MM.1S (cell line): ENCODE measurements at regions not wholly inside any gene's neighbourhood (a gene's known extent, or its start where the extent isn't known, plus 50 kb on each side); places are given as distances from the start of the nearest gene placed in this dataset.

Source experiments
- DNase-seq: peaks from one replicate; pipeline ENCODE4 v3.0.0-alpha.2; 2015
- H2AFZ ChIP-seq: fragments of 300-600 bp; sonication (generic); 2 replicates; pipeline ENCODE4 v1.6.0; 2016; ENCODE audit warnings: antibody characterized with exemption, low read length
- H3F3A ChIP-seq: fragments of 300-600 bp; sonication (generic); 2 replicates; pipeline ENCODE4 v1.6.1; 2016; ENCODE audit warnings: mild to moderate bottlenecking, antibody characterized with exemption, low read length, moderate library complexity, mixed read lengths; ENCODE audit not compliant: insufficient read depth
- H3K27ac ChIP-seq: fragments of 300-600 bp; sonication (generic); 2 replicates; pipeline ENCODE4 v1.5.1; 2016; ENCODE audit warnings: mild to moderate bottlenecking, low read length
- H3K27me3 ChIP-seq: fragments of 300-600 bp; sonication (generic); replicated peaks from 2 replicates; pipeline ENCODE4 v1.6.0; 2016; ENCODE audit warnings: low read length; ENCODE audit not compliant: insufficient read depth
- H3K36me3 ChIP-seq: fragments of 300-600 bp; sonication (generic); replicated peaks from 2 replicates; pipeline ENCODE4 v1.6.1; 2016; ENCODE audit warnings: mild to moderate bottlenecking, low read length, mixed read lengths; ENCODE audit not compliant: insufficient read depth
- H3K4me1 ChIP-seq: fragments of 300-600 bp; sonication (generic); 2 replicates; pipeline ENCODE4 v1.6.1; 2016; ENCODE audit warnings: low read length, mixed read lengths
- H3K4me2 ChIP-seq: fragments of 300-600 bp; sonication (generic); 2 replicates; pipeline ENCODE4 v1.6.0; 2016; ENCODE audit warnings: low read depth, low read length
- H3K4me3 ChIP-seq: fragments of 300-600 bp; sonication (generic); 2 replicates; pipeline ENCODE4 v1.5.1; 2016; ENCODE audit warnings: low read length, mixed read lengths
- H3K79me2 ChIP-seq: fragments of 300-600 bp; sonication (generic); 2 replicates; pipeline ENCODE4 v1.6.1; 2016; ENCODE audit warnings: mixed run types, low read length, mixed read lengths
- H3K9ac ChIP-seq: fragments of 300-600 bp; sonication (generic); 2 replicates; pipeline ENCODE4 v1.6.1; 2016; ENCODE audit warnings: low read length, mixed read lengths
- H3K9me2 ChIP-seq: fragments of 300-600 bp; sonication (generic); replicated peaks from 2 replicates; pipeline ENCODE4 v1.6.1; 2016; ENCODE audit warnings: mild to moderate bottlenecking, low read length, mixed read lengths; ENCODE audit not compliant: insufficient read depth
- H3K9me3 ChIP-seq: fragments of 300-600 bp; sonication (generic); replicated peaks from 2 replicates; pipeline ENCODE4 v1.6.1; 2016; ENCODE audit warnings: mild to moderate bottlenecking, low read length, mixed read lengths; ENCODE audit not compliant: insufficient read depth
- H4K20me1 ChIP-seq: fragments of 300-600 bp; sonication (generic); 2 replicates; pipeline ENCODE4 v1.6.1; 2016; ENCODE audit warnings: mild to moderate bottlenecking, low read length, moderate library complexity, mixed read lengths; ENCODE audit not compliant: insufficient read depth
- CTCF ChIP-seq: fragments of 300-600 bp; sonication (generic); IDR thresholded peaks from 2 replicates; pipeline ENCODE4 v1.5.1; 2016; ENCODE audit warnings: antibody characterized with exemption, low read length, mixed read lengths
- EZH2 ChIP-seq: fragments of 300-600 bp; sonication (generic); optimal IDR thresholded peaks from 2 replicates; pipeline ENCODE3; 2017; ENCODE audit warnings: low read depth, mild to moderate bottlenecking, antibody characterized with exemption, low read length, mixed read lengths
- EZH2phosphoT487 ChIP-seq: fragments of 300-600 bp; sonication (generic); IDR thresholded peaks from 2 replicates; pipeline ENCODE4 v1.6.1; 2018; ENCODE audit warnings: antibody characterized with exemption, low read length

GRCh38 chr11:18849406-18849805 lies 57.8 kb upstream of the PTPN5 start:
- H3K4me3 ChIP-seq: no peak overlapping the region
- no peaks in the 10 kb centered on the region for H3K27me3 ChIP-seq
- DNase-seq: no peak
- no peaks in the 10 kb centered on the region for H3K4me1 ChIP-seq
- no peak overlapping the region for H2AFZ ChIP-seq
- no peaks in the 10 kb centered on the region for H3K9me2 ChIP-seq
- no peak for TF ChIP-seq EZH2phosphoT487
- no peak for TF ChIP-seq EZH2
- no peak for TF ChIP-seq CTCF
- no peaks in the 10 kb centered on the region for H3K36me3 ChIP-seq
- no peaks in the 10 kb centered on the region for H3K79me2 ChIP-seq
- no peaks in the 10 kb centered on the region for H3K9me3 ChIP-seq
- H3K4me2 ChIP-seq: no peak overlapping the region
- no peaks in the 10 kb centered on the region for H4K20me1 ChIP-seq
- no peak overlapping the region for H3K9ac ChIP-seq
- no peak overlapping the region for H3K27ac ChIP-seq
- H3F3A ChIP-seq: no peaks in the 10 kb centered on the region

- Histone ChIP-seq H3K79me2 (no peaks in the 10 kb centered on the region), H3K27ac (no peak overlapping the region), H3K9ac (no peak overlapping the region), H3F3A (no peaks in the 10 kb centered on the region), H3K4me3 (no peak overlapping the region), H3K27me3 (no peaks in the 10 kb centered on the region), H3K9me3 (no peaks in the 10 kb centered on the region), H3K36me3 (no peaks in the 10 kb centered on the region), H2AFZ (no peak overlapping the region), H3K4me1 (no peaks in the 10 kb centered on the region), H4K20me1 (no peaks in the 10 kb centered on the region), H3K9me2 (no peaks in the 10 kb centered on the region), H3K4me2 (no peak overlapping the region)
- TF ChIP-seq CTCF (peak; percentile 74), EZH2 (no peak)
- peak; percentile 58 for DNase-seq
These were observed 53.3 kb upstream of the PTPN5 start for GRCh38 chr11:18844753-18845367.
